H9 (cell line): ENCODE measurements at regions not wholly inside any gene's neighbourhood (a gene's known extent, or its start where the extent isn't known, plus 50 kb on each side); places are given as distances from the start of the nearest gene placed in this dataset.

ENCODE experiments used
- DNase-seq: peaks from one replicate; pipeline ENCODE4 v3.0.0-alpha.2; 2017
- H2AFZ ChIP-seq: one replicate; pipeline ENCODE4 v1.6.1; 2013; ENCODE audit warnings: mild to moderate bottlenecking, low read length, control low read depth, moderate library complexity
- H2AK5ac ChIP-seq: 2 replicates; pipeline ENCODE4 v1.6.1; 2013; ENCODE audit warnings: low read length, control low read depth, mixed read lengths; ENCODE audit not compliant: insufficient read length
- H2BK120ac ChIP-seq: one replicate; pipeline ENCODE4 v1.6.1; 2013; ENCODE audit warnings: low read depth, mild to moderate bottlenecking, low read length, control low read depth, inconsistent platforms; ENCODE audit not compliant: poor library complexity, severe bottlenecking
- H2BK12ac ChIP-seq: 2 replicates; pipeline ENCODE4 v1.6.1; 2013; ENCODE audit warnings: low read length, control low read depth, mixed read lengths, low read depth; ENCODE audit not compliant: insufficient read length
- H2BK15ac ChIP-seq: 2 replicates; pipeline ENCODE4 v1.6.1; 2013; ENCODE audit warnings: low read depth, low read length, control low read depth
- H2BK20ac ChIP-seq: one replicate; pipeline ENCODE4 v1.6.1; 2013; ENCODE audit warnings: low read depth, mild to moderate bottlenecking, low read length, control low read depth, inconsistent platforms; ENCODE audit not compliant: poor library complexity, severe bottlenecking
- H2BK5ac ChIP-seq: 2 replicates; pipeline ENCODE4 v1.6.1; 2013; ENCODE audit warnings: low read length, control low read depth, mixed read lengths; ENCODE audit not compliant: insufficient read length
- H3K14ac ChIP-seq: 2 replicates; pipeline ENCODE4 v1.6.1; 2013; ENCODE audit warnings: low read length, control low read depth; ENCODE audit not compliant: insufficient read depth
- H3K18ac ChIP-seq: 2 replicates; pipeline ENCODE4 v1.6.1; 2013; ENCODE audit warnings: low read depth, mild to moderate bottlenecking, mixed read lengths, low read length, control low read depth; ENCODE audit not compliant: insufficient read length
- H3K23ac ChIP-seq: 2 replicates; pipeline ENCODE4 v1.6.1; 2013; ENCODE audit warnings: low read length, control low read depth, mixed read lengths, low read depth; ENCODE audit not compliant: insufficient read length
- H3K23me2 ChIP-seq: 2 replicates; pipeline ENCODE4 v1.6.1; 2013; ENCODE audit warnings: low read depth, mild to moderate bottlenecking, mixed read lengths, low read length, control low read depth; ENCODE audit not compliant: insufficient read length, poor library complexity, severe bottlenecking
- H3K27ac ChIP-seq: 2 replicates; pipeline ENCODE4 v1.5.1; 2013; ENCODE audit warnings: low read length, control low read depth, mixed read lengths, low read depth; ENCODE audit not compliant: insufficient read length
- H3K27me3 ChIP-seq: 2 replicates; pipeline ENCODE4 v1.6.1; 2013; ENCODE audit warnings: low read length, control low read depth, inconsistent platforms; ENCODE audit not compliant: insufficient read depth
- H3K4ac ChIP-seq: 2 replicates; pipeline ENCODE4 v1.6.1; 2013; ENCODE audit warnings: low read depth, mild to moderate bottlenecking, control low read depth, inconsistent platforms, low read length, moderate library complexity
- H3K4me1 ChIP-seq: 2 replicates; pipeline ENCODE4 v1.6.1; 2013; ENCODE audit warnings: low read length, control low read depth, inconsistent platforms; ENCODE audit not compliant: insufficient read depth
- H3K4me2 ChIP-seq: 2 replicates; pipeline ENCODE4 v1.6.1; 2013; ENCODE audit warnings: low read length, control low read depth, mixed read lengths; ENCODE audit not compliant: insufficient read length, insufficient read depth
- H3K56ac ChIP-seq: 2 replicates; pipeline ENCODE4 v1.6.1; 2013; ENCODE audit warnings: low read depth, mild to moderate bottlenecking, mixed read lengths, low read length, control low read depth; ENCODE audit not compliant: insufficient read length
- H3K79me1 ChIP-seq: 2 replicates; pipeline ENCODE4 v1.6.1; 2013; ENCODE audit warnings: low read depth, mild to moderate bottlenecking, moderate library complexity, low read length, control low read depth, inconsistent platforms; ENCODE audit not compliant: insufficient read depth, poor library complexity, severe bottlenecking
- H3K79me2 ChIP-seq: 2 replicates; pipeline ENCODE4 v1.6.1; 2013; ENCODE audit warnings: low read length, control low read depth, inconsistent platforms; ENCODE audit not compliant: insufficient read depth
- H3K9ac ChIP-seq: 2 replicates; pipeline ENCODE4 v1.6.1; 2013; ENCODE audit warnings: low read length, control low read depth, mixed read lengths; ENCODE audit not compliant: insufficient read length; ENCODE audit errors: extremely low read depth
- H3K9me3 ChIP-seq: one replicate; pipeline ENCODE4 v1.6.1; 2013; ENCODE audit warnings: low read depth, low read length, inconsistent platforms; ENCODE audit not compliant: control insufficient read depth
- H3T11ph ChIP-seq: one replicate; pipeline ENCODE4 v1.6.1; 2013; ENCODE audit warnings: mild to moderate bottlenecking, low read length, control low read depth, inconsistent platforms
- H4K20me1 ChIP-seq: one replicate; pipeline ENCODE4 v1.6.1; 2013; ENCODE audit not compliant: control insufficient read depth, insufficient read length, insufficient read depth
- H4K5ac ChIP-seq: 2 replicates; pipeline ENCODE4 v1.6.1; 2013; ENCODE audit warnings: low read depth, mild to moderate bottlenecking, mixed read lengths, low read length, control low read depth; ENCODE audit not compliant: insufficient read length
- H4K8ac ChIP-seq: replicated peaks from 2 replicates; pipeline ENCODE4 v1.6.1; 2013; ENCODE audit warnings: low read length, control low read depth, mixed read lengths, low read depth; ENCODE audit not compliant: insufficient read length
- H4K91ac ChIP-seq: 2 replicates; pipeline ENCODE4 v1.6.1; 2013; ENCODE audit warnings: low read depth, mild to moderate bottlenecking, moderate library complexity, mixed read lengths, low read length, control low read depth; ENCODE audit not compliant: insufficient read length
- H3K27ac Mint-ChIP-seq, 3 experiments: 2 replicates in 2 of 3; 3 replicates in 1 of 3; pipeline ENCODE4 v1.8.0; 2020 to 2021; ENCODE audit warnings: mixed read lengths in 3 of 3, mild to moderate bottlenecking in 1 of 3, moderate library complexity in 1 of 3
- H3K27me3 Mint-ChIP-seq: 2 replicates; pipeline ENCODE4 v1.8.0; 2021; ENCODE audit warnings: low read depth, mild to moderate bottlenecking, moderate library complexity, mixed read lengths
- H3K36me3 Mint-ChIP-seq, 3 experiments: 2 replicates in 2 of 3; 3 replicates in 1 of 3; pipeline ENCODE4 v1.8.0; 2020 to 2021; ENCODE audit warnings: low read depth in 3 of 3, mixed read lengths in 3 of 3; ENCODE audit not compliant: insufficient read depth in 1 of 3
- H3K4me1 Mint-ChIP-seq, 2 experiments: 2 replicates each; pipeline ENCODE4 v1.8.0; 2020; ENCODE audit warnings: mixed read lengths in 2 of 2
- H3K4me3 Mint-ChIP-seq, 2 experiments: 2 replicates in 1 of 2; 3 replicates in 1 of 2; pipeline ENCODE4 v1.8.0; 2020 to 2021; ENCODE audit warnings: mild to moderate bottlenecking in 2 of 2, mixed read lengths in 2 of 2, moderate library complexity in 1 of 2
- H3K9me3 Mint-ChIP-seq, 2 experiments: 2 replicates in 1 of 2; 3 replicates in 1 of 2; pipeline ENCODE4 v1.8.0; 2020; ENCODE audit warnings: mild to moderate bottlenecking in 2 of 2, mixed read lengths in 2 of 2, moderate library complexity in 1 of 2
- CTCF ChIP-seq: fragments of 200-600 bp; sonication (generic); conservative IDR thresholded peaks from 3 replicates; pipeline ENCODE4 v1.8.0; 2021; ENCODE audit warnings: antibody characterized with exemption, mild to moderate bottlenecking
- WGBS: extraction: QIAGEN DNeasy Blood & Tissue Kit; methylation state at CpG from one replicate; pipeline ENCODE4 v1.1.7; 2013; ENCODE audit warnings: missing lambda C conversion rate, low lambda C conversion rate, mixed read lengths; ENCODE audit not compliant: insufficient read length; ENCODE audit errors: extremely low coverage; 5-methylcytosine and 5-hydroxymethylcytosine counted together

- H2AK5ac ChIP-seq, result no peak overlapping the region
- H3K27me3 ChIP-seq, result no peaks in the 10 kb centered on the region
- Mint-ChIP-seq H3K4me3 (no peak overlapping the region), H3K27ac (no peak overlapping the region; a peak in 1 of 7 replicates), H3K27me3 (peaks cover 51% of the 10 kb centered on the region), H3K4me1 (peaks cover 8 to 15% of the 10 kb centered on the region in 2 experiments; a peak in 3 of 4 replicates), H3K9me3 (no peaks in the 10 kb centered on the region), H3K36me3 (no peaks in the 10 kb centered on the region; a peak in 2 of 7 replicates)
- no peak overlapping the region for H2BK20ac ChIP-seq
- WGBS, result no CpG with 5 or more reads among the region's 6 CpGs
- no peak overlapping the region for H2AFZ ChIP-seq
- no peak overlapping the region for H3K23ac ChIP-seq
- H3K4me2 ChIP-seq, result no peak overlapping the region
- no peak overlapping the region for H3K56ac ChIP-seq
- H3K18ac ChIP-seq, result no peak overlapping the region
- H3T11ph ChIP-seq, result no peak overlapping the region
- H4K8ac ChIP-seq, result no peak overlapping the region
- TF ChIP-seq CTCF, result no peak
- H2BK12ac ChIP-seq, result no peak overlapping the region
- no peak overlapping the region for H4K91ac ChIP-seq
- H3K79me1 ChIP-seq, result no peaks in the 10 kb centered on the region
- H3K79me2 ChIP-seq, result no peaks in the 10 kb centered on the region
- no peaks in the 10 kb centered on the region for H4K20me1 ChIP-seq
- H3K27ac ChIP-seq, result no peak overlapping the region
- H3K23me2 ChIP-seq, result no peaks in the 10 kb centered on the region
- H3K9me3 ChIP-seq, result no peaks in the 10 kb centered on the region
- H3K9ac ChIP-seq, result no peak overlapping the region
- peak; percentile 8 for DNase-seq
- H4K5ac ChIP-seq, result no peak overlapping the region
- H2BK15ac ChIP-seq, result no peak overlapping the region
- H3K4ac ChIP-seq, result no peak overlapping the region
- no peak overlapping the region for H2BK5ac ChIP-seq
- H2BK120ac ChIP-seq, result no peak overlapping the region
- H3K14ac ChIP-seq, result no peak overlapping the region
- peaks cover 2% of the 10 kb centered on the region; the same call in 1 of the 2 replicates for H3K4me1 ChIP-seq
Observed at GRCh38 chr13:111924678-111925075, 142.3 kb upstream of the SOX1 start.
